Omental fat pad (tissue), 3 donors: ENCODE measurements at regions not wholly inside any gene's neighbourhood (a gene's known extent, or its start where the extent isn't known, plus 50 kb on each side); places are given as distances from the start of the nearest gene placed in this dataset.

Experiments
- ATAC-seq: fragments of 150-250 bp; one replicate; pipeline ENCODE4 v1.9.1; 2016; ENCODE audit warnings: mild to moderate bottlenecking, moderate library complexity; ENCODE audit not compliant: low FRiP score
- DNase-seq: peaks from one replicate; pipeline ENCODE4 v3.0.0-alpha.2; 2019; ENCODE audit warnings: low spot score
- TF ChIP-seq, protein P1 (sequence below), 3 donors: fragments of 450-650 bp; IDR thresholded peaks; one replicate each; pipeline ENCODE4 v1.5.1; 2016 to 2017; ENCODE audit warnings: antibody characterized with exemption in 3 of 3, mild to moderate bottlenecking in 3 of 3, moderate library complexity in 2 of 3

DNA sequence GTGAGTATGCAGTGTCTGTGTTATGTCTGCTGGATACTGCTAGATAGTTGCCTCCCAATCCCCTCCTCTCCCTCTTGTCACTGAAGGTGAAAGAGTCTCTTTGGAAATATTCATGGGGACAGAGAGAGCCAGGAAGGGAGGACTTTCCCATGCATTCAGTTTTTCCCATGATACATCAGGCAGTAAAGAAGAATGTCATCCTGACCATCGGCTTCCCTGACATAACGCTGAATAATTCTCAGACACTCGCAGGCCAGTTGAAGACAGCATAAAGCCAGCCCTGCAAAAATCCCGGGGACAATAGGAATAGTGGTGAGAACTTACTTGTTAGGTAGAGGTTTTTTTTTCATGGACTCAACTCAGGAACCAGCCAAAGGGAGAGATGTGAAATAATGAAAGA lies 58.1 kb downstream of the KLF4 start:
- no peak for ATAC-seq
- no peak for DNase-seq
- TF ChIP-seq, protein P1, sequence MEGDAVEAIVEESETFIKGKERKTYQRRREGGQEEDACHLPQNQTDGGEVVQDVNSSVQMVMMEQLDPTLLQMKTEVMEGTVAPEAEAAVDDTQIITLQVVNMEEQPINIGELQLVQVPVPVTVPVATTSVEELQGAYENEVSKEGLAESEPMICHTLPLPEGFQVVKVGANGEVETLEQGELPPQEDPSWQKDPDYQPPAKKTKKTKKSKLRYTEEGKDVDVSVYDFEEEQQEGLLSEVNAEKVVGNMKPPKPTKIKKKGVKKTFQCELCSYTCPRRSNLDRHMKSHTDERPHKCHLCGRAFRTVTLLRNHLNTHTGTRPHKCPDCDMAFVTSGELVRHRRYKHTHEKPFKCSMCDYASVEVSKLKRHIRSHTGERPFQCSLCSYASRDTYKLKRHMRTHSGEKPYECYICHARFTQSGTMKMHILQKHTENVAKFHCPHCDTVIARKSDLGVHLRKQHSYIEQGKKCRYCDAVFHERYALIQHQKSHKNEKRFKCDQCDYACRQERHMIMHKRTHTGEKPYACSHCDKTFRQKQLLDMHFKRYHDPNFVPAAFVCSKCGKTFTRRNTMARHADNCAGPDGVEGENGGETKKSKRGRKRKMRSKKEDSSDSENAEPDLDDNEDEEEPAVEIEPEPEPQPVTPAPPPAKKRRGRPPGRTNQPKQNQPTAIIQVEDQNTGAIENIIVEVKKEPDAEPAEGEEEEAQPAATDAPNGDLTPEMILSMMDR (IDR thresholded peaks at IDR 0.05), result no peak

DNA sequence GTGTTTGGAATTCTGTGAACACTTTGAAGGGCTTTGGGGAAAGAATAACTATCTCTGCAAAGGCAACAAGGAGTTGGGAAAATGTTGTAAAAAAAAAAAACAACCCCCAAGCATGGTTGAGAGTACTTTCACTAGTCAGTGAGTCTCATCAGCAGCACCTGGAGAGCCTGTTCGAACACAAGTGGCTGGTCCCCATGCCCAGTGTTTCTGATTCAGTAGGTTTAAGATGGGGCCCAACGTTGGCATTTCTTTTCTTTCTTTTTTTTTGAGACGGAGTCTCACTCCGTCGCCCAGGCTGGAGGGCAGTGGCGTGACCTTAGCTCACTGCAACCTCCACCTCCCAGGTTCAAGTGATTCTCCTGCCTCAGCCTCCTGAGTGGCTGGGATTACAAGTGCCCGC lies 59.5 kb downstream of the KLF4 start:
- DNase-seq, result no peak
- TF ChIP-seq, protein P1 (IDR thresholded peaks at IDR 0.05), result no peak
- ATAC-seq, result no peak

DNA sequence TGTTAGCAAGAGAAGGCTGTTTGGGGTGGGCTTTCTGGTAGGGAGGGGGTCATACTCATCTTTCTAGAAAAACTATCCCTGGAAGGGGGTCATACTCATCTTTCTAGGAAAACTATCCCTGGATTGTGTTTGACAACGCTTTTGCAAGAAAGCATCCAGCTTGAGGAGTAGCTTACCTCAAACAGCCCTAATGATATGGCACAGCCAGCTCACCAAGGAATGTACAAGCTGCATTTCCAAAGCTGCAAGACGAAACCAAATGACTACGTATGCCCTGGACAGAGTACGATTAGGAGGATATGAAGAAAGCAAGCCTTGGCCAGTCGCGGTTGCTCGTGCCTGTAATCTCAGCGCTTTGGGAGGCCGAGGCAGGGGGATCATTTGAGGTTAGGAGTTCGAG lies 63.4 kb downstream of the KLF4 start:
- DNase-seq (no peak), ATAC-seq (no peak)

DNA sequence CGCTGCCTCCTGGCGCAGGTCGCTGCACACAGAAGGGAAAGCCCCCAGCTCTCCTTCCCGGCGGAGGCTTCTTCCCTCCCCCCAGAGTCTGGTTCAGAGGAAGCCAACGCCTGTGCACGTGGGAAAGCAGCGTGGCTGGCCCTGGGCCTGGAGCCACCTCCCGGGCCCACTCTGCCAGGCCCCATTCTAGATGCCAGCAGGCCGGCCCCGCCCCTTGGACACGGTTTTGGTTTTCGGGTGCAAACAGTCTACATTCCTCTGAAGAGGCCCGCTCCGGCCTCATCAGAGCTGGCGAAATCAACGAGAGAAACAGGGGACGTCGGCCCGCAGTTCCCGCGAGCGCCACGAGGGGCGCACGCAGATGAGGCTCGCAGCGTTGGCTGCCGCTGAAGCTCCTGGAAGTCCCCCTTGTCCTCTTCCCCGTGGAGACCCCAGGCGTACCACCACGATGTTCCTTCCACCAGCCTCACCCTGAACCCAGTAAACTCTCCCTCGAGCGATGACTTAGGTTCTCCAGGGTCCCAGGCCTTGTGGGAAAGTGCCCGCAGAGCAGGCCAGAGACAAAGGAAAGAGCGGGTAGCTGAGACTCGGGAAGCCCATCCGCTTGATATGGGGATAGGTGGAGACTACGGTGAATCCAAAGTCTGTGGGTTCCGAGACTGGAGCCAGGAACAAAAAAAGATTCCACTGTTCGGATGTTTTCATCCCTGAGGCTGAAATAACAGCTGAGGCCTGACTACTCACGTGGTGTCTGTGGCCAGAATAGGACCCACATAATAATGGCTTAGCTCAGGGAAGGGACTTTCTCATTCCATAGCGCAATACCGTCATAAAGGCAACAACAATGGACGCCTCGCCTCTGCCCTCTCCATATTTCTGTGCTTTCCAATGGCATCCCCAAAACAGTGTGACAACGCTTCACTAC lies 64.2 kb downstream of the KLF4 start:
- TF ChIP-seq, protein P1 (IDR thresholded peaks at IDR 0.05), result peak in 2 of 3 donors; percentile 76 to 83
- peak; percentile 96 for ATAC-seq

More for the DNA sequence above, 63.4 kb downstream of the KLF4 start:
- TF ChIP-seq, protein P1 (IDR thresholded peaks at IDR 0.05), result no peak

DNA sequence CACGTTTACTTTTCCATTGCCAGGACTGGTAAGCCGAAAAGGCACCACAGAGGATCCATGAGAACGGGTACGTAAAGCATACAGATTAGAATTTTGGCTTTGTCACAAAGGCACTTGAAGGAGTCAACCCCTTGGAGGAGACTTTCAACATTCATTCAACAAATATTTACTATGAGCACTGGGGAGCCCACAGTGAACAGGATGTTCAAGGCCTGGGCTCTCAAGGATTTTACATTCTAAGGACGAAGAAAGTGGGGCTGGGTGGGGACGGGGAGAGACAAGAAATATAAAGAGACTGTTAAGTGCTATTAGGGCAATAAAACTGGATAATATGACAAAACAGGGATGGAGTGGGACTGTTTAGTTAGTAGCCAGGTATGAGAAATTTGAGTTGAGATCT lies 66.0 kb downstream of the KLF4 start:
- TF ChIP-seq, protein P1 (IDR thresholded peaks at IDR 0.05), result no peak
- DNase-seq (no peak), ATAC-seq (no peak)

More for the DNA sequence above, 64.2 kb downstream of the KLF4 start:
- DNase-seq, result peak; percentile 58

GRCh38 chr9:107422189-107423185 lies 67.1 kb downstream of the KLF4 start:
- ATAC-seq (peak; percentile 15), DNase-seq (peak; percentile 32)
- TF ChIP-seq, protein P1 (IDR thresholded peaks at IDR 0.05), result no peak
